HG02938 (cell line): ENCODE measurements at regions not wholly inside any gene's neighbourhood (a gene's known extent, or its start where the extent isn't known, plus 50 kb on each side); places are given as distances from the start of the nearest gene placed in this dataset.
A peak's percentile ranks its signal among the peaks of the same experiment; 100 is the strongest.
"Not testable (repeated sequence)": the region's sequence is repeated elsewhere in the genome, so short reads cannot be mapped to it uniquely, and the experiment has no call there.

Experiments used
- ATAC-seq: cut with Tn5 transposase; IDR thresholded peaks from one replicate; pipeline ENCODE4 v1.9.1; 2021; ENCODE audit warnings: mild to moderate bottlenecking, moderate library complexity; ENCODE audit not compliant: unreplicated experiment

DNA sequence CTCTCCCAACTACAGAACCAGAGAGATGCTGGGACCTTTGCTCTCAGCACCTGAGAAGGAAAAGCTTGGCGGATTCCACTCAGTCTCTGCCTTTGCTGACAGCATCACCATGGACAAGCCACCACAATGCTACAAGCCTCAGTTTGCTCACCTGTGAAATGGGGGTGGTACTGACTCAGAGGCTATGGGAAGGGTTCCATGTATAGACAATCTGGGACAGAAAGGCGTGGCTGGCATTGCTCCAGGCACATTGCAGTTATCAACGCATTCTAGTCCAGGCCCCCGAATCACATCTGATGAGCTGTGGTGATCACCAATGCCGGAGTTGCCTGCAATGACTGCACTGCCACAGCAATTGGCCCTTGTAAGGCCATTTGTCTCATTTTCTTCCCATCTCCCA is 72.6 kb downstream of the ISX start:
- no peak for ATAC-seq

DNA sequence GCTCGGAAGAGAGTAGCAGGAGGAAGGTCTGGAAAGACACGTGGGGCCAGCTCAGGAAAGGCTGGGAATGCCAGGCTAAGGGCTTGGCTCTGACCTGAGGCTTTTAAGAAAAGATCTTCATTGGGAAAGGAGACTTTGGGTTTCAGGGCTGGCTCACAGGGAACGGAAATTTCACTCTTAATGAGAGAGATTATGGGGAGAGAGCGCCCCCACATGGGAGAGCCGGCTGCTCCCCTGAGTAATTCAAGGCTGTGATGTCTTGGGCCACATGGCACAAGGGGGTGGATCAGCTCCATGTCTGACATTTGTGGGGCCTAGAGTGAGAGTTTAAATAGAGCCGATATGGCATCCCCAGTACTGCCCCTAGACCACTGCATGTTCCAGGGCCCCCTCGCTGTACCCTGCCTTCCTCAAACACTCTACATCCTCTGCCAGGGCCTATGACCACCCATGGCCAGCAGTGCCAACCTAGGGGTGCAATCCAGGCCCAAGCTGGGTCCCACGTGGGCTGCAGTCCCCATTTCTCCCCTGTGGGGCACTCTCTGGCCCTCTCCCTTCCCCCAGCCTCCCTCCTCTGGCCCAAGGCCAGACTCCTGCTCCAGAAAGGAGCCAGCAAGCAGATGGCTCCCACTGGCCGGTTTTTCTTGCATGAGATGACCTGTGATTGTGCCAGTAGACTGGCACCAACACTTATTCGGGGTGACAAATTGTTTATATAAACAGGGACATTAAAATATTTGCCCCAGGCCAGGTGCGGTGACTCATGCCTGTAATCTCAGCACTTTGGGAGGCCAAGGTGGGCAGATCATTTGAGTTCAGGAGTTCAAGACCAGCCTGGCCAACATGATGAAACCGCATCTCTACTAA is 75.2 kb downstream of the ISX start:
- no peak for ATAC-seq

DNA sequence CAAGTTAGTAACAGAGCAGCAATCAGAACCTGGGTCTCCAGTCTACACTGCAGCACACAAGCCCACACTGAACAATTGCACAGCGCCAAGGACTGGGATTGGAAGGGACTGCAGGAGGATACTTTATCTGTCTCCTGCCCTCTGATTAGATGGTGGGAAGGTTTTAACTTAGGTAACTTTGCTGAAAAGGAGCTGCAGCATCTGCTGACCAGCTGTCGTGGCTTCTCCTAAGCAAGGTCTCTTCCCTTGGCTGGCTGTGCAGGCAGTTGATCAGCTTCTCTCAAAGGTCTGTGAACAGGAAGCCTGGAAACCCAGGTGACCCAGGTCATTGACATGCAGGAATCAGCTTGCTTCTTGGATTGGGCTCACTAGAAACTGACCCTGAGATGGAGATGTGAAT is 82.4 kb downstream of the ISX start:
- no peak for ATAC-seq

DNA sequence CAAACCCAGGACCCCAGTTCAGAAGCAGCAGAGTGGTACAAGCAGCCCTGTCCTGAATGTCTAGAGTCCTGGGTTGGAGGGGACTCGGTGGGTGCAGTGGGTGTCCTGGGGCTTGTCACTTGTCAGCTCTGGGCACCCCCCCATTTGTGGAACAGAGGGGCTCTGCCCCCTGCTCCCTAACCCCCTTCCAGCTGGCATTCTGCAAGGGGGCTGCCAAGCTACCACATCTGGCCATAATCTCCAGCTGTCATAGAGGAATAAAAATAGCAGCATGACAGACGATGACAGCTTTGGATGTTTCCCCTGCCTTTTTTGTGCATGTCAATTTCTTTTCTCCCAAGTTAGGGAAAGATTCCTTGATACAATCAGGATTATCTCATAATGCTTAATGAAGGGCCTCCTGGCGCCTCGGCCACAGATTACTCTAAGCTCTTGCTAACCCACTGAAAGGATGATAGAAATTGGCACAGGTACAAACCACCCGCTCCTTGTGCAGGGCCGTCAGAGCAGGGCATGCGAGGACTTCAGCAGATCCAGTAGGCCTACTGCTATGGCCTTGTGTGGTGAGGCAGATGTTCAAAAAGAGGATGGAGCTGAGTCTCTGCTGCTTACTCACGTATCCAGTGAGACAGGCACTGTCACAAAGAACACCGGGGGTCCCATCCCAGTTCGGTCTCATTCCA is 83.0 kb downstream of the ISX start:
- no peak for ATAC-seq

DNA sequence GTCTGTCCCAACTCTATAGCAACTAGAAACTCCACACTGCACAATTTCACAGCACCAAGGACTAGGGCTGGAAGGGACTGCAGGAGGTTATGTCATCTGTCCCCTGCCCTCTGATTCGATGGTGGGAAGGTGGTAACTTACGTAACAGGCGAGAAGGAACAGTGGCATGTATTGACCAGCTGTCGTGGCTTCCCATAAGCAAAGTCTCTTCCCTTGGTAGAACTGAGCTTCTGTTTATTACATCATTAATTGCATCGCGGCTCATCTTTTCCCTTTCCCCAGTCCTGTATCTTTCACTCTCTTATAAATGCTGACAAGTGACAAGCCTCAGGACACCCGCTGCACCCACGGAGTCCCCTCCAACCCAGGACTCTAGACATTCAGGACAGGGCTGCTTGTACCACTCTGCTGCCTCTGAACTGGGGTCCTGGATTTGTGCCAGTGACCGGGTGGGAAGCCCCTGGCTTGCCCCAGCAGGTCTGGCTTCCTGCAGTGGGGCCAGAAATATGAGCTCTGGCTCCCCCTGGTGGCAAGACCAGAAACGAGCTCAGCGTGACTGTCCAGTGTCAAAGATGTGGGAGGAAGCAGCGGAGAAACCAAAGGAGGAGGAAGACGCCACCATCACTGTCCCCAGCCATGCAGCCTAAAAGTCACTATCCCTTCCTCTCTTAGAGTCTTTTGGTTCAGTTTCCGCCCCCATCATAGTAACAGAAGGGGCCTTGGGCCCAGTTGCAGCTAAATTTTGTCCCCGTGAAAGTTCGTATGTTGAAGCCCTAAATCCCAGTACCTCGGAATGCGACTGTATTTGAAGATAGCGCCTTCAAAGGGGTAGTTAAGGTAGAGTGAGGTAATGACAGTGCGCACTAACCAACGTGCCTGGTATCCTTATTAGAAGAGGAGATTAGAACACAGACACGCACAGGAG is 84.5 kb downstream of the ISX start:
- peak; percentile 65 for ATAC-seq

DNA sequence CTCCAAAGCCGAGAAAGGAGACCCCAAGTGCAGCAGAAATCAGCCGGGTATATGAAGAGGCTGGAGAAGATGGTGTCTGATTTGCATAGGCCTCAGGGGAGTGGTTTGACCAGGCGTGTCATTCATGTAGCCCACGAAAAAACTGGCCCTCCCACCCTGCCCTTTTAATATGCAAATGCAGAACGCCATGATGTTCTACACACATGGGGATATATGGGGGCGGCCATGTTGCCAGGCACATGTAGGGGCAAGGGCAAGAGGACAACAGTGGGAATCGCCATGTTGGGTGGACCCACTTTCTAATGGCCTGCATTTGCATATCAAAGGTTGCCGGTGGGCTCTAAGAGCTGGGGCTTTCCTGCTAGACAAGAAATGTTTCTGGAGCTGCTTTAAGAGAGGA is 86.4 kb downstream of the ISX start:
- no peak for ATAC-seq

DNA sequence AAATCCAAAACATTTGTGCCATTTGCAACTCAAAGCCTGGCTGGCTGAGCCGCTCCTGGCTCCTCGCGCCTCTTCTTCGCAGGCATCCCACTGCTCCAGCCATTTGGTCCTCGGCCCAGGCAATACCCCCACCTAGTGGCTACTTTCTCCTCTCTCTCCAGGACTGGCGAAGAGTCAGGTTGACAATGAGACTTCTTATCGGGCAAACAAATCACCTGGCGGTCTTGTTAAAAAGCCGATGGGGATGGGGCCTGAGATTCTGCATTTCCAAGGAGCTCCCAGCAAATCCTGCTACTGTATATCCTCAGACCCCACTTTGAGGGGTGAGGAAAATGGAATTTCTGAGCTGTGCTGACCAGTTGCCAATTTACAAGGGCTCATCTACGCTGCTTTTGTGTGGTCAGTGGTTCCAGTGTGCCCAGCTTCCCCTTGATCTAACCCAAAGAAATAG is 89.0 kb downstream of the ISX start:
- no peak for ATAC-seq

DNA sequence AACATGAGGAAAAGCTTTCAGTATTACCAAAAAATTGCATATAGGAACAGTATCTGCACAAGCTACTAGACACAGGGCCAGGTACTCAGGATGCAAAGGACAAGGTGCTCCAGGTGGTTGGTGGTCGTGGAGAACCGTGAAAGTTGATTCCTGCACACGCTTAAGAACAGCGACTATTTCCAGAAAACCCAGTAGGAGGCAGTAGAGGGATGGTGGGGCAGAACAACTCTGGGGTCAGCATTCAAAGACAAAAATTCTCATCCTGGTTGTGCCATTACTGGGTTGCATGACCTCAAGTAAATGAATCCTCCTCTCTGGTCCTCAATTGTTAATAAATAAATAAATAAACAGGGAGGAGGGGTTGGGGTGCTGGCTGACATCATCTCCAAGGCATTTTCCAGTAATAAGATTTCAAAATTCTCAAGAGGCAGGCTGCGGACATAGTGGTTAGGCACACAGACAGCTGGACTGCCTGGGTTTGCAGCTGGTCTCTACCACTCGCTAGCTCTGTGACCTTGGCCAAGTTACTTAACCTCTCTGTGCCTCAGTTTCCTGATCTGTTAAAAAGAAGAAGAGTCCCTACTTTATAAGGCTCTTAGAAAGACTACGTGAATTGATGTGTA is 89.6 kb downstream of the ISX start:
- no peak for ATAC-seq

DNA sequence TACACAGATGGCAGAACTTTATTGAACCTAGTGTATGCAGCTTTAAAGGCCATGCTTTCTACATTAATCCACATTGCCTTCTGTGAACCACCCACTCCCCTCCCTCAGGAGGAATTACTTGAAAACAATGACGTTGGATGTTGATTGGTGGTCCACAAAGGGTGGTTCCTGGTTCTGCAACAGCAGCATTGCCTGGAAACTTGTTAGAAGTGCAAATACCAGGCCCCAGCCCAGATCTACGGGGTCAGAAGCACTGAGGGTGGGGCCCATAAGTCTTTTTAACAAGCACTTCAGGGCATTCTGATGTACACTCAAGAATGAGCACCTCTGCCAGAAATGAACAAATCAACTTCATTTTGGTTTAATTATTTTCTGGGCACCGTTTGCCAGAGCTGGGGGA is 91.0 kb downstream of the ISX start:
- ATAC-seq = no peak

DNA sequence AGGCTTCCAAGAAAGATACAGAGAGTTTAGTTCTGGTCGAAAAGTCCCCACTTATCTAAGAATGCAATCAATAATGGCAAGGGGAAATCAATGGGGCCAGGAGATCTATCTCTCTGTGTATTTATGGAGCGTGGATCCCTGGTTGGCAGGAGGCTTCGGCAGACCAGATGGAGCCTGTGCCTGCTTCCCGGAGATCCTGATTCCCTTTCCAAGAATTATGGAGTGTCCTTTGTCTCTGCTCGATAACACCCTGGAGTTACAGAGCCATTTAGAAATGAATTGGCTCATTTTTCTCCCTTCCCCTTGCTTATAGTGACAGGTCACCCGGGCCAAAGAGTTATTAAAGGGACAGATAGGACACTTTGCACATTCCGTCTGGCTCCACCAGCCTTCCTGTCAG is 92.4 kb downstream of the ISX start:
- no peak for ATAC-seq

DNA sequence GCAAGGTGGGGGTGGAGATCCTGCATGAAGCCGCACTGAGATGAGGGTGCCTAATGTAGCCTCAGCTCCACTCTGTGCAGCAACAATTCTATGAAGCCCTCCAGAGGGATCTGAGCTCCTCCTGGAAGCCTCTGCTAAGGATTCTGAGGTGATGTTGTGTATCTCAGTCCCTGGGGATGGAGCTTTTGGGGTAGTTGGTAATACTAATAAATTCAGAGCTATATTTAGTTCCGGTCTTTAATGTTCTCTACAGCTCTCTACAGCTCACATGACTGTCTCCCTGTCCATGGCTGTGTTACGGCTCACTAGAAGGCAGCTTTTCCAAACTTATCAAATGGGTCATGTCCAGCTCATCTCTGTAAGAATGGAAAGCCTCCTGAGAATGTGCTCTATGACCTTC is 93.4 kb downstream of the ISX start:
- no peak for ATAC-seq

DNA sequence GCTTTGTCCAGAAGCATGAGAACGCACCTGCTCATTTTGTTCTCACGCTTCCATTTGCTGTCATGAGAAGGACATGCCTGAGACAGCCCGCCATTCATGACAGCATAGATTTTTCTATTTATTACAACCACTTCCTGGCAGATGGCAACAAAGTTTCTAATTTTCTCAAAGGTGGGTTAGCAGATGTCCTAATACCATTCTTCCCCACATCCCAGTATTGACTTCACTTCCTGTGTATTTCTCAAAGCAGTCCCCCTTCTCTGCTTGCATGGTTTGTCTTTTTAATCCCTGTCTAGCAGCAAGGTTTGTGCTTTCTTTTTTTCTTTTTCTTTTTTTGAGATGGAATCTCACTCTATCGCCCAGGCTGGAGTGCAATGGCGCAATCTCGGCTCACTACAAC is 94.3 kb downstream of the ISX start:
- ATAC-seq = no peak

DNA sequence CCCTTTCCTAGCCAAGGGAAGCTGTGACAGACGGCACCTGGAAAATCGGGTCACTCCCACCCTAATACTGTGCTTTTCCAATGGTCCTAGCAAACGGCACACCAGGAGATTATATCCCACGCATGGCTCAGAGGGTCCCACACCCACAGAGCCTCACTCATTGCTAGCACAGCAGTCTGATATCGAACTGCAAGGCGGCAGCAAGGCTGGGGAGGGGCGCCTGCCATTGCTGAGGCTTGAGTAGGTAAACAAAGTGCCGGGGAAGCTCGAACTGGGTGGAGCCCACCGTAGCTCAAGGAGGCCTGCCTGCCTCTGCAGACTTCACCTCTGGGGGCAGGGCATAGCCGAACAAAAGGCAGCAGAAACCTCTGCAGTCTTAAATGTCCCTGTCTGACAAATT is 91.4 kb upstream of the HMGXB4 start:
- not testable (repeated sequence) for ATAC-seq

DNA sequence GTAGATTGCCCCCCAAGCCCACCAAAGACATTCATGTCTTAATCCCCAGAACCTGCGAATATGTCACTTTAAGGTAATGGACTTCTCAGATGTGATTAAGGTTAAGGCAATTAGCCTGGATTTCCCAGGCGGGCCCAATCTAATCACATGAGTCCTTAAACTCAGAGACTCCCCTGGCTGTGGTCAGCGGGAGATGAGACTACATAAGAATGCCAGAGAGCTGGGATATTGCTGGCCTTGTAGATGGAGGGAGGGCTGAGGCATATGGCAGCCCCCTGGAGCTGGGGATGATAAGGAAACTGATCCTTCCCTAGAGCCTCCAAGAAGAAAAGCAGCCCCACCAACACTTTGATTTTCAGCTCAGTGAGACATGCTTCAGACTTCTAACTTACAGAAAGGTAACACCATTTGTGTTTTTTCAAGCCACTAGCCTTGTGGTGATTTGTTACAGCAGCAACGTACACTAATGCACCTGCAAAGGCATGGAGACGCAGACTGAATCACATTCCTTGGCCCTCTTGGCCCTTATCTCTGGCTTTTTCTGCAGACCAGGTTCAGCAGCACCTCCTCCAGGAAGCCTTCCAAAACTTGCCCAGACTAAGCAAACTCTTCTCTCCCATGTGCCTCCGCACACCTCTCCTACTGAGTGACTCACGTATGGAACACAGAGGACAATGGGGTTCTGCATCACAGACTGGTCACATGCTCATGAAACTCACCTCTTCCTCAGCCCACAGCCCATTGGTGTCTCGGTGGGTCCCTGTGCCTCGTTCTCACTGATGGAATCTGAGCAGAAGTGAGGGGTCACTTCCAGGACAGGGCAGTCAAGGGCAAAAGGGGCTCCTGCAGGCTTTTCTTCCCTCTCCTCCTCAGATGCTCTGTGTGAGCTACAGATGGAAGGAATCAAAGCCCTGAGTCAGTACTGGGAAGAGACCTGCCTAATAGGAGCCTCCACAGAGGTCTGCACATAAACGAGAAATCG is 86.3 kb upstream of the HMGXB4 start:
- ATAC-seq = no peak

DNA sequence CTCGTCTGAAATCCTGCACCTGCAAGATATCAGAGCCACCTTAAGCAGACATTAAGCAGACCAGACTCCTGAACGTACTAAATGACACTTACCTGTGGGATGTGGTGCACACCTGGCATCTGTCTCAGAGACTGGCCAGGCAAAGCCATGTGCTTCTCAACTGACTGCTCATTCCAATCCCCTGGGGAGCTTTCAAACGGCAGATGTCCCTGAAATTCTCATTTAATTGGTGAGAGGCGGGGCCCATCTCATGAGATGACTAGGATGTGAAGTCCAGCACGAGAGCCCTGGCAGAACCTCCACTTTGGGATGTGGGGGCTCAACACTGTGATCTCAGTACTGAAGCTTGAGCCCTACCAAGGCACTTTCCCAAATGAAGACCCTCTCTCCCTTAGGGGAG is 84.9 kb upstream of the HMGXB4 start:
- no peak for ATAC-seq

DNA sequence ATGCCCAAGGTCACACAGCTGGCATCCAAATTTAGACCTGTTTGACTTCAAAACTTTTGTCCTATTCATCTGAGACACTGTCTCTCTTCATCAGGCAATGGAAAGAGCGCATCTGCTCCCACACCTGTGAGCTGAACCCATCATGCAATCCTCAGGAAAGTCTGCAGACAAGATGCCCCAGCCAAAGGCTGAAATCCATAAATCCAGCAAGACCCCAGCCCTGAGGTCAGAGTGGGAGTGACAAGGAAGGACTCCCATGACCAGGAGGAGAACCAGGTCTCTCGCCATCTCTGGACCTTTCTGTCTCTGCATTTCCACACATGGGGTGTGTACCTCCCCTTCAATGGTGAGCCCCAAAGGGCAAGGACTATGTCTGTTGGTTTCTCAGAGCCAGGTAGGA is 83.6 kb upstream of the HMGXB4 start:
- no peak for ATAC-seq

DNA sequence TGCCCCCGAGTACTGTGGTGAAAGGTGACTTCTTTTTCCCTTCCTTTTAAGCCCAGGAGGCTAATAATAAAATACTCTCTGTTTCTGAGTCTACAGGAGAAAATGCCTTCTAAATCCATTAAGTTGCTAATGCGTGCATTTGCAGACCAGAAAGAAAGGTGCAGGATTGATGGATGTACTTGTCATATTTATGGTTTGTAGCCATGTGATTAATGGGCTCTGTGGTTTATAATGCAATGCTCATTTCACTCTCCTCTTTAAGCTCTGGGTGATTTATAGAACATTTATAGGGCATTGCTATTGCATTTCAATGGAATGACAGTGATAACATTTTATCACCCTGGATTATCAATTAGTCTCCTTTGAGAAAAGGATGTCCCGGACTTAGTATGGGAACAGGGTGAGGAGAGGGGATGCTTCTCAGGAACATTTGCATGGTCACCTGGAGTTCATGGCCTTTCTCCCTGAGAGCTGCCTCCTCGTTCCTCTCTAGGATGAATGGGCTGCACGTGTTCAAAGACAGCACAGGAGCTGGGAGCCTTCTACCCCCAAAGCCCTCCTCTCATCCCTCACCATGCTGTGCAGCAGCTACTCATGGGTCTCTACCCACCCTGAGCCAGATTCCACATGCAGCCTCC is 82.8 kb upstream of the HMGXB4 start:
- ATAC-seq = no peak

DNA sequence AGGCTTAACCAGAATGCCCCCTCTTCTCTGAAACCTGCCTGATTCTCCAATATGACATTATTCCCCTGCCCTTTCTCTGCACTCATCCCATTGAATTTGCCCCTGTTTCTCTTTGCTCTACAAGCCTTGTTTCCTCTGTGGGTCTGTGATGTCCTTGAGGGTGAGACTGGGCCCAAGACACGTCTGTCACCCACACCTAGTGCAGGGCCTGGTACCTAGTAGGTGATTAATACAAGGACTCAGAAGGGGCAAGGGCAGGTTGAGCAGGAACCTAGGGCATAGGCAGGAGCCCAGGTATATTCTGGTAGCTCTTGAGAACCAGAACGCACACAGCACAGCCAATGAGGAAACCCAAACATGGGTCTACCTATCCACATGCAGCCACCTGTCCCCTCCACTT is 81.9 kb upstream of the HMGXB4 start:
- ATAC-seq = no peak

DNA sequence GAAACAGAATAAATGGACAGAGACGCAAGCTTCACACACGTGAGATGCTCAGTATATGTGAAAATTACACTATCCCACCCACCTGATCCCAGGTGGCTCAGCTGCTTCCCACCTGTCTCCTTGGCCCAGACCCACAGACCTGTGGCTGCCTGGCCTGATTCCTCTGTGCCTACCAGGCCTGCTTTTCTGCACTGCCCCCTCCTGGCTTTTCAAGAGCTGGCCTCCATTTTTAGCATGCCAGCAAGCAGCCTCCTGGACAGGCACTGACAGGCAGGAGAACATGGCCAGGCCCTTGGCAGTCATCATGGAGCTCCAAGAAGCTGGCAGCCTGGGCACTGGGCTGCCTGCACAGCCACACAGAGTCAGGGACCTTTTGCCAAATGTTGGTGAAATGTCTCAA is 79.5 kb upstream of the HMGXB4 start:
- no peak for ATAC-seq
